B cell (primary cell): ENCODE measurements at regions not wholly inside any gene's neighbourhood (a gene's known extent, or its start where the extent isn't known, plus 50 kb on each side); places are given as distances from the start of the nearest gene placed in this dataset.

ENCODE experiments used
- ATAC-seq: fragments of 200-7000 bp; cut with Tn5 transposase; one replicate; pipeline ENCODE4 v1.10.0; 2021; ENCODE audit warnings: low read depth, mild to moderate bottlenecking, moderate number of reproducible peaks, moderate library complexity
- CTCF ChIA-PET: fragments of 350-600 bp; sonication (Branson Sonifier 250); formaldehyde crosslinking; loops from one replicate; lab custom pipeline; 2021; ENCODE audit warnings: antibody characterized with exemption, inconsistent platforms; lab: Charles Lee
- POLR2A ChIA-PET: fragments of 350-600 bp; sonication (Branson Sonifier 250); formaldehyde crosslinking; loops from one replicate; lab custom pipeline; 2021; ENCODE audit warnings: antibody characterized with exemption; lab: Charles Lee
- DNase-seq: peaks from one replicate; pipeline ENCODE4 v3.0.0; 2013
- H2AFZ ChIP-seq: 2 replicates; pipeline ENCODE4 v1.6.1; 2012; ENCODE audit warnings: mild to moderate bottlenecking, low read depth, low read length; ENCODE audit not compliant: insufficient read depth, poor library complexity, severe bottlenecking
- H3K27ac ChIP-seq, 2 donors: 1 replicate in 1 of 2; 2 replicates in 1 of 2; pipeline ENCODE4 v1.5.1; 2012 to 2013; ENCODE audit warnings: low read length in 2 of 2, mild to moderate bottlenecking in 2 of 2, moderate library complexity in 1 of 2
- H3K27me3 ChIP-seq, 4 experiments: fragments of 200-600 bp in 1 of 4; sonication (generic) in 1 of 4; replicated peaks in 1 of 4; 1 replicate in 2 of 4; 2 replicates in 2 of 4; pipeline versions ENCODE4 v1.6.1 to v1.7.0; 2013 to 2016; ENCODE audit warnings: low read length in 3 of 4, mild to moderate bottlenecking in 2 of 4, mixed read lengths in 1 of 4, moderate library complexity in 1 of 4; ENCODE audit not compliant: insufficient read depth in 4 of 4, control insufficient read depth in 3 of 4; ENCODE audit errors: control extremely low read depth in 1 of 4
- H3K36me3 ChIP-seq, 2 experiments: replicated peaks in 1 of 2; 1 replicate in 1 of 2; 2 replicates in 1 of 2; pipeline versions ENCODE4 v1.6.1 to v1.7.1; 2013; ENCODE audit warnings: low read length in 1 of 2; ENCODE audit not compliant: insufficient read depth in 2 of 2, control insufficient read depth in 1 of 2; ENCODE audit errors: control extremely low read depth in 1 of 2, extremely low read depth in 1 of 2
- H3K4me1 ChIP-seq, 2 donors: fragments of 200-600 bp in 1 of 2; sonication (generic) in 1 of 2; 1 replicate in 1 of 2; 2 replicates in 1 of 2; pipeline versions ENCODE4 v1.5.1 to v1.6.1; 2013 to 2017; ENCODE audit warnings: low read length in 2 of 2; ENCODE audit not compliant: control insufficient read depth in 2 of 2, insufficient read depth in 2 of 2
- H3K4me2 ChIP-seq: replicated peaks from 2 replicates; pipeline ENCODE3; 2012; ENCODE audit warnings: mild to moderate bottlenecking, low read depth, low read length; ENCODE audit not compliant: poor library complexity, severe bottlenecking
- H3K4me3 ChIP-seq, 5 experiments: fragments of 200-600 bp in 1 of 5; sonication (generic) in 1 of 5; 1 replicate in 3 of 5; 2 replicates in 2 of 5; pipeline versions ENCODE4 v1.5.1 to v1.7.0; 2011 to 2016; ENCODE audit warnings: low read length in 4 of 5, mild to moderate bottlenecking in 4 of 5, low read depth in 2 of 5, control low read depth in 1 of 5, moderate library complexity in 1 of 5; ENCODE audit not compliant: insufficient read depth in 1 of 5; ENCODE audit errors: control extremely low read depth in 1 of 5, extremely low read depth in 1 of 5
- H3K79me2 ChIP-seq: fragments of 200-600 bp; sonication (generic); one replicate; pipeline ENCODE4 v1.6.0; 2016; ENCODE audit warnings: low read length; ENCODE audit not compliant: control insufficient read depth, insufficient read depth
- H3K9ac ChIP-seq: fragments of 200-600 bp; sonication (generic); 2 replicates; pipeline ENCODE4 v1.6.1; 2017; ENCODE audit warnings: mild to moderate bottlenecking, low read length, moderate library complexity
- H3K9me3 ChIP-seq, 3 donors: one replicate each; pipeline versions ENCODE4 v1.6.1 to v1.7.1; 2013; ENCODE audit warnings: low read length in 2 of 3; ENCODE audit not compliant: control insufficient read depth in 2 of 3, insufficient read depth in 1 of 3; ENCODE audit errors: control extremely low read depth in 1 of 3
- H4K20me1 ChIP-seq: 2 replicates; pipeline ENCODE4 v1.6.0; 2012; ENCODE audit warnings: mild to moderate bottlenecking, low read length; ENCODE audit not compliant: insufficient read depth, control insufficient read depth, poor library complexity, severe bottlenecking
- H3K27ac Mint-ChIP-seq: one replicate; pipeline ENCODE4 v1.8.0; 2021; ENCODE audit warnings: mixed read lengths
- H3K27me3 Mint-ChIP-seq: one replicate; pipeline ENCODE4 v1.8.0; 2021; ENCODE audit warnings: mixed read lengths
- H3K4me1 Mint-ChIP-seq: one replicate; pipeline ENCODE4 v1.8.0; 2021; ENCODE audit warnings: mixed read lengths
- H3K4me3 Mint-ChIP-seq: one replicate; pipeline ENCODE4 v1.8.0; 2021; ENCODE audit warnings: mixed read lengths
- H3K9me3 Mint-ChIP-seq: one replicate; pipeline ENCODE4 v1.8.0; 2022; ENCODE audit warnings: mixed read lengths; ENCODE audit not compliant: insufficient read depth
- CTCF ChIP-seq: fragments of 200-600 bp; IDR thresholded peaks from one replicate; pipeline ENCODE4 v1.8.0; 2022; ENCODE audit warnings: antibody characterized with exemption, mild to moderate bottlenecking
- EZH2 ChIP-seq: IDR thresholded peaks from 2 replicates; pipeline ENCODE4 v1.6.1; 2012; ENCODE audit warnings: borderline replicate concordance, low read depth, mild to moderate bottlenecking, moderate library complexity, low read length; ENCODE audit not compliant: insufficient read depth, poor library complexity, severe bottlenecking
- WGBS: methylation state at CpG from one replicate; pipeline ENCODE4 v1.1.5; 2013; ENCODE audit warnings: missing lambda C conversion rate; ENCODE audit not compliant: insufficient coverage; 5-methylcytosine and 5-hydroxymethylcytosine counted together
- intact Hi-C: fragments of 100-400 bp; cut with micrococcal nuclease; formaldehyde crosslinking; loops from one replicate; pipeline ENCODE4 v1.10.0; 2022

GRCh38 chr10:21292763-21293517 is 232.5 kb downstream of the SKIDA1 start:
- no peak overlapping the region for H3K27ac Mint-ChIP-seq
- Histone ChIP-seq H4K20me1 (no peaks in the 10 kb centered on the region), H3K79me2 (no peaks in the 10 kb centered on the region), H2AFZ (no peak overlapping the region), H3K36me3 (no peaks in the 10 kb centered on the region), H3K27me3 (peaks cover 0 to 3% (median 1%) of the 10 kb centered on the region in 4 experiments), H3K4me3 (no peak overlapping the region), H3K27ac (no peak overlapping the region), H3K4me1 (no peaks in the 10 kb centered on the region), H3K9ac (no peak overlapping the region), H3K9me3 (no peaks in the 10 kb centered on the region), H3K4me2 (no peak overlapping the region)
- H3K27me3 Mint-ChIP-seq = peaks cover 12% of the 10 kb centered on the region
- ChIA-PET CTCF (no interaction called here), POLR2A (no interaction called here)
- 8% methylated on average over 6 of the region's 14 CpGs for WGBS
- intact Hi-C loops = no loop called here
- H3K9me3 Mint-ChIP-seq = no peaks in the 10 kb centered on the region
- TF ChIP-seq EZH2 (no peak), CTCF (no peak)
- H3K4me1 Mint-ChIP-seq = no peaks in the 10 kb centered on the region
- DNase-seq = no peak
- no peak for ATAC-seq
- no peak overlapping the region for H3K4me3 Mint-ChIP-seq

GRCh38 chr10:21290499-21291160 is 234.9 kb downstream of the SKIDA1 start:
- peaks cover 0 to 3% (median 0%) of the 10 kb centered on the region in 4 experiments for H3K27me3 ChIP-seq
- no peak overlapping the region for H3K27ac ChIP-seq
- WGBS = 100% methylated on average over 1 of the region's 2 CpGs
- Mint-ChIP-seq H3K4me3 (no peak overlapping the region), H3K27me3 (peaks cover 12% of the 10 kb centered on the region), H3K27ac (no peak overlapping the region), H3K4me1 (no peaks in the 10 kb centered on the region), H3K9me3 (no peaks in the 10 kb centered on the region)
- intact Hi-C loops = no loop called here
- ChIA-PET POLR2A (no interaction called here), CTCF (no interaction called here)
- H3K4me3 ChIP-seq = no peak overlapping the region
- H3K4me1 ChIP-seq = no peaks in the 10 kb centered on the region
- no peak for TF ChIP-seq EZH2
- no peak for TF ChIP-seq CTCF
- H3K4me2 ChIP-seq = no peak overlapping the region
- H3K9me3 ChIP-seq = no peaks in the 10 kb centered on the region
- ATAC-seq (no peak), DNase-seq (no peak)
- H3K9ac ChIP-seq = no peak overlapping the region
- no peaks in the 10 kb centered on the region for H4K20me1 ChIP-seq
- no peak overlapping the region for H2AFZ ChIP-seq
- no peaks in the 10 kb centered on the region for H3K79me2 ChIP-seq
- H3K36me3 ChIP-seq = no peaks in the 10 kb centered on the region
